HG03571 (cell line): ENCODE measurements at regions not wholly inside any gene's neighbourhood (a gene's known extent, or its start where the extent isn't known, plus 50 kb on each side); places are given as distances from the start of the nearest gene placed in this dataset.
"Not testable (repeated sequence)": the region's sequence is repeated elsewhere in the genome, so short reads cannot be mapped to it uniquely, and the experiment has no call there.

ENCODE experiments used
- ATAC-seq: cut with Tn5 transposase; IDR thresholded peaks from one replicate; pipeline ENCODE4 v1.9.1; 2021; ENCODE audit not compliant: unreplicated experiment

GRCh38 chr2:17206771-17207170 lies 311.5 kb downstream of the RAD51AP2 start:
- ATAC-seq = no peak

GRCh38 chr2:17204214-17204613 lies 314.0 kb downstream of the RAD51AP2 start:
- ATAC-seq = not testable (repeated sequence)

GRCh38 chr2:17202628-17203027 lies 315.6 kb downstream of the RAD51AP2 start:
- peak; percentile 63 for ATAC-seq

GRCh38 chr2:17199741-17200140 lies 318.5 kb downstream of the RAD51AP2 start:
- ATAC-seq = no peak

GRCh38 chr2:17196380-17196779 lies 321.9 kb downstream of the RAD51AP2 start:
- ATAC-seq = no peak

GRCh38 chr2:17195016-17195415 lies 323.2 kb downstream of the RAD51AP2 start:
- ATAC-seq = no peak

- ATAC-seq = no peak
Observed at GRCh38 chr2:17194083-17194482, 324.2 kb downstream of the RAD51AP2 start.

- not testable (repeated sequence) for ATAC-seq
Observed at GRCh38 chr2:17193433-17193890, 324.8 kb downstream of the RAD51AP2 start.

GRCh38 chr2:17191223-17191622 lies 327.0 kb downstream of the RAD51AP2 start:
- ATAC-seq = no peak

- no peak for ATAC-seq
Observed at GRCh38 chr2:17190527-17190926, 327.7 kb downstream of the RAD51AP2 start.

GRCh38 chr2:17188721-17189120 lies 329.5 kb downstream of the RAD51AP2 start:
- ATAC-seq = no peak

- ATAC-seq = no peak
Observed at GRCh38 chr2:17184512-17184911, 333.7 kb downstream of the RAD51AP2 start.

GRCh38 chr2:17182399-17182798 lies 335.8 kb downstream of the RAD51AP2 start:
- ATAC-seq = no peak

- ATAC-seq = no peak
Observed at GRCh38 chr2:17181051-17181752, 337.0 kb downstream of the RAD51AP2 start.

GRCh38 chr2:17179145-17179808 lies 339.0 kb downstream of the RAD51AP2 start:
- ATAC-seq = no peak

GRCh38 chr2:17177088-17177487 lies 341.2 kb downstream of the RAD51AP2 start:
- no peak for ATAC-seq

GRCh38 chr2:17171446-17172049 lies 346.7 kb downstream of the RAD51AP2 start:
- ATAC-seq = no peak

- no peak for ATAC-seq
Observed at GRCh38 chr2:17166506-17166905, 351.7 kb downstream of the RAD51AP2 start.

- no peak for ATAC-seq
Observed at GRCh38 chr2:17164550-17164949, 353.7 kb downstream of the RAD51AP2 start.

GRCh38 chr2:17163638-17164037 lies 354.6 kb downstream of the RAD51AP2 start:
- no peak for ATAC-seq

- ATAC-seq = no peak
Observed at GRCh38 chr2:17162713-17163112, 355.5 kb downstream of the RAD51AP2 start.

- peak; percentile 55 for ATAC-seq
Observed at GRCh38 chr2:17160594-17160993, 357.6 kb downstream of the RAD51AP2 start.
